G401 (cell line): ENCODE measurements at regions not wholly inside any gene's neighbourhood (a gene's known extent, or its start where the extent isn't known, plus 50 kb on each side); places are given as distances from the start of the nearest gene placed in this dataset.
"Not testable (repeated sequence)": the region's sequence is repeated elsewhere in the genome, so short reads cannot be mapped to it uniquely, and the experiment has no call there.

Experiments used
- DNase-seq: peaks from one replicate; pipeline ENCODE4 v3.0.0-alpha.2; 2015; ENCODE audit warnings: low spot score
- in situ Hi-C: cut with HindIII; loops from 2 replicates; pipeline ENCODE4 v1.10.0; 2016; ENCODE audit warnings: low sequenced_read_pairs, mixed read lengths

DNA sequence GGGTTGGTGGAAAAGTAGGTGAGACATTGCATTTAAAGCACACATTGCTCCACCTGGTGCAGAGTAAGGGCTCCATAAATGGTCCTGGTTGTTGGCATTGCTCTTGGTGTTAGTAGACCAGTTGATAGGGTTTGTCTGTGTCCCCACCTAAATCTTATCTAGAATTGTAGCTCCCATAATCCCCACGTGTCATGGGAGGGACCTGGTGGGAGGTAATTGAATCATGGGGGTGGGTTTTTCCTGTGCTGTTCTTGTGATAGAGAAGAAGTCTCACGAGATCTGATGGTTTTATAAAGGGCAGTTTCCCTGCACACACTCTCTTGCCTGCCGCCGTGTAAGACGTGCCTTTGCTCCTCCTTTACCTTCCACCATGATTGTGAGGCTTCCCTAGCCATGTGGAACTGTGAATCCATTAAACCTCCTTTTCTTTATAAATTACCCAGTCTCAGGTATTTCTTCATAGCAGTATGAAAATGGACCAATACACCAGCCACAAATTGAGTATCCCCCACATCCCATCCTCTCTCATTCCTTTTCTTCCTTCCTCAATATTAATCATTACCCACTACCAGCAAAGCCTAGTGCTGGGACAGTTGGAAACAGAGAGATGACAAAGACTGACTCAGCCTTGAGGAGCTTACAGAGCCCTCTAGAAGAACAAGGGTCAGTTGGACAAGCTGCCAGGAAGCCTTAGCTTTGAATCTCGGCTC lies 285.9 kb upstream of the CRY1 start:
- in situ Hi-C loops, DNase-seq: not testable (repeated sequence)

GRCh38 chr12:107379852-107380567 lies 286.7 kb upstream of the CRY1 start:
- in situ Hi-C loops = no loop called here
- no peak for DNase-seq

GRCh38 chr12:107384645-107385044 lies 291.3 kb upstream of the CRY1 start:
- in situ Hi-C loops = no loop called here
- no peak for DNase-seq

DNA sequence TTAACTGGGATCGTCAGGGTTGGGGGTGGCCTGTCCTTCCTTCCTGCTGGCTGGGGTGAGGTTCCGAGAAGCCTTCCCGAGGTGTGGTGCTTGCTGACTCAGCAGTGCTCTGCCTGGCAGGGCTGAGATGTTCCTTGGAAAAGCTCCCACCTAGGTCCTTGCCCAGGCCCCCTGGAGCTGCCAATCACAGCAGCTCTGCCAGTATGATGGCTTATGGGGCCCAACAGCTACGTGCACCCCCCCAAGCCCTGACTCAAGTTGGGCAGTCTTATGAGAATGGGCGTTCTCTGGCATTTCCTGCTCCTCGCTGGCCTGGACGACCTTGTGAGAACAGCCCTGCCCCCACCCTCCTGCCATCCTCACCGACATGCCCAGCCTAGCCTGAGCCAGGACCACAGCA lies 292.2 kb upstream of the CRY1 start:
- DNase-seq = no peak
- in situ Hi-C loops = no loop called here

DNA sequence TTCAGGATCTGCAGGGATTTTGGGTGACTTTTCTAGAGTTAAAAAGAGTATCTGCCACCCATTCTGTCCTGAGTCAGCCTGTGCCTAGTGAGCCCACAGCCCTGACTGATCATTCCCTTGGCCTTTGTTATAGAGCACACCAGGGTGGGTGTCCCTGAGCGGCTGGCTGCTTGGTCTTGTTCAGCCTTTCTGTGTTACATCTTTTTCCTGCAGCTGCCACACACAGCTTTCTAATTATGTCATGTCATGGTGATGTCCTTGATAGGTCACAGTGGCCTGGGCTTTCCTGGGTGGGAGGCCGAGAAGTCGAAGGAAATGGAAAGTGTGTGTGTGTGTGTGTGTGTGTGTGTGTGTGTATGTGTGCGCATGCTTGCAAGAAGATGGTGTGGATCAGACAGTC lies 293.2 kb upstream of the CRY1 start:
- DNase-seq = no peak
- in situ Hi-C loops = no loop called here

DNA sequence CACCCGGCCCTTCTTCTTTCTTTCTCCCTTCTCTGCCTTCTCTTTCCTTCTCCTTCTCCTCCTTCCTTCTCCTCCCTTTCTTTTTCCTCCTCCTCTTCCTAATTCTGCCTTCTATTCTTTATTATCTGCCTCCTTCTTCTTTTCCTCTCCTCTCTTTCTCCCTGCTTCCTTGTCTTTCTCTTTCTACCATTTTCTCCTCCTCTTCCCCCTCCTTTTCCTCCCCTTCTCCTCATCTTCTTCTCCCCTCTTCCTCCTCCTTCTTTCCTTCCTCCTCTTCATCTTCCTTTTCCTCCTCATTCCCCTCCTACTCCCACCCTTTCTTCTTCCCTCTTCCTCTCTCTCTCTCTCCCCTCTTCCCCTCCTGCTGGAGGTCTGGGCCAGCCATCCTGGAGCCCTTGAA lies 294.9 kb upstream of the CRY1 start:
- in situ Hi-C loops = no loop called here
- no peak for DNase-seq

DNA sequence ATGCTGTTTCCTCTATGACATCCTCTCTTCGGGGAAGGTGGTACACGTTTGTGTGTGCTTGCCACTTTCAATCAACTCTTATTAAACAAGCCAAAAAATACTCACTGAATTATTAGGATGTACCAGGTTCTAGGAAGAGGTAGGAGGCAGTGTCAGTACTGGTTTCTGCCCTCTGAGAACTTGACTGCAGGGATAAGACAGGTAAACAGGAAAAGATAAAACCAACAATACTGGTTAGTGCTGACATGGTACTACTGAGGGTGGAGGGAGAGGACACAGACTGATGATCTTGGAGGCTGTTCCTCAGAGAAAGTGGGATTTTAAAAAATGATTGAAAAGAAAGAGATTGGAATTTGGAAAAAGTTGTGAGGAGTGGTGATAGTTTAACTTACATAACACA lies 295.2 kb upstream of the PWP1 start:
- in situ Hi-C loops = no loop called here
- no peak for DNase-seq

GRCh38 chr12:107393043-107393717 lies 292.4 kb upstream of the PWP1 start:
- in situ Hi-C loops = no loop called here
- DNase-seq = no peak

DNA sequence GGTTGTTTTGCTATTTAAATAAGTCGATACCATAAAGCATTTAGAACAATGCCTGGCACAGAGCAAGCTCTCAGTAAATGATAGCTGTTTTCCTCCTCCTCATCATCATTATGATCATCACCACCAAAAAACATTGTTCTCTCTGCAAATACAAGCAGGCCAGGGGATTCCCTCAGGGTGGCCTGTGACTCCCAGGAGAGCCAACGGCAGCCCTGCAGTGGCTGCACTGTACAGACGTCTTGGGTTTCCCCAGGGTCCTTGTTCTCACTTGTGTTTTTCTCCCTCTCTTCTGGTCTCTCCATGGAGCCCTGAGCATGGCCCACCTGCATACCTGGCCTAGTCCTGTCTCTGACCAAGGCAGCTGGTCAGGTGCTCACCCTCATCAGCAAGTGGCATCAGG lies 290.9 kb upstream of the PWP1 start:
- no peak for DNase-seq
- in situ Hi-C loops = no loop called here

DNA sequence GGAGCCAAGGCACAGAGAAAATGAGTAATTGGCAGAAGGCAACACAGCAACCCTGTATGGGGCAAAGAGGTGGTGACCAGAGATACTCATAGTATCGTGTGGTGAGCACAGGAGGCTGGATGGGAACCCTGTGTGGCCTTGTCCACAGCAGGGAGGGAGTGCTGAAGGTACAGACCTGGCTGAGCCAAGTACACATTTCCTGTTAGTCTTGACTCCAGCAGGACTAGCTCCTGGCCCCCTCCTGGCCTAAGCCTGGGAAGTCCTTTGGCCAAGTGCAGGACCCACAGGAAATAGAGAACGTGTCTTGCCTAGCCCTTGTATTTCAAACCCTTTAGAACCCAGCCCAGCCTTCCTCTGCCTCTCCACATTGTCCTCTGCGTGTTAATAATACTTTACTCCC lies 289.8 kb upstream of the PWP1 start:
- no peak for DNase-seq

DNA sequence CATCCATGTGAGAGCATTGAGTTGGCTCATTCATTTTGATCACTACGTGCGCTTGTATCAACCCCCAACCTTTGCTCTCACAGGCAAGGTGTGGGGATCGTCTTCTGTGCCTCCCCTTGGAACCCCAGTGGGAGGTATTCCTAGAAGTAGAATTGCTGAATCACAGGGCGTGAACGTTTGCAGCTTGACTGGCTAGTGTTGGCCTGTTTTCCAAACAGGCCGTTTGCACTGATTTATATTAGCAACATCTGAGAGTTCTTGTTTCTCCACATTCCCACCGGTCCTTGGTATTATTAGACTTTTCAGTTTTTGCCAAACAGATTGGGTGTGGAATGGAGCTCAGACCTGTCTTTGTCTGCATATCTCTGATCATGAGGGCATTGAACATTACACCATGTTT lies 288.6 kb upstream of the PWP1 start:
- in situ Hi-C loops = no loop called here
- DNase-seq = no peak

More for the DNA sequence above, 289.8 kb upstream of the PWP1 start:
- in situ Hi-C loops = no loop called here

DNA sequence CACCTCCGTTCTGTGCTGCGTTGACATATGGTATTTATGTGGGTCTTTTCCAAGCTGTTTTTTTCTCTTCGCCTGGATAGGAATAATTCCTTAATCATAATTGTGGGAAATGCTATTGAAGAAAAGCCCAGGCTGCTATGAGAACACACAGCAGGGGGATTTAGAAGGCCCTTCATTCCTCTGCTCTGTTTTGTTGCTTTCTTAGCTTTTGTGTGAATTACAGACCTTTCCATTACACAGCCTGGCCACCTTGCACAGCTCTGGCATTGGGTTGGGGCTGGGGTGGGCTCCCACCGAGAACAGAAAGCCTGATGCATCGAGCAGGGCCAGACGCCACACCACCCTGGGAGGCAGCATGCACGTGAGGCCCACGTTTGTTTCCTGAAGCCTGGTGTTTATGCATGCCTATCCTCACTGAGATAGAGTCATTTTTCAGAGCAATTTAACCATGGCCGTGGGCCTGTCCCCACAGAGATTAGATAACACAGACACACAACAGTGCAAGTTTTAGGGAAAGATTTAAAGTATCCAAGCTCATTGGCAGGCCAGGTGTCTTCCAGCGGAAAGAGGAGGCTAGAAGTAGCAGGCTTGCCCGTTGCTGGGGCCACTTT lies 287.6 kb upstream of the PWP1 start:
- DNase-seq = no peak
- in situ Hi-C loops = no loop called here

DNA sequence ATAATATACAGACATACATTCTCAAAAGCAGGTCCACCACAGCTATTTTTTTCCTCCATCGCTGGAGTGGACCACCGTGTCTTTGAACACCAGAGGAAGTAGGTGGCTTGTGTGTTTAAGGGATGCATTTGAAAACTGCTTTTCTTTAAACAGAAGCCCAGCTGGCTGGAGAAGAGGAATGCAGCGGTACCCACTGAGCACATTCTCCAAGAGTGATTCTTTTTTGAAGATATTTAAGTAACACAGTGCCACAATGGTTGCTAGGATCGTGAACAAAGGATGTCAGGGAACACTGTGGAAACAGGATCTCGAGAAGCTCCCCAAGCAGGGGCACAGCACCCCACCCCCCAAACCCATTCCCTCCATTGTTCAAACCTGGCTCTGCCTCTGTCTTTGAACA lies 286.6 kb upstream of the PWP1 start:
- DNase-seq = no peak

GRCh38 chr12:107400686-107401447 lies 284.7 kb upstream of the PWP1 start:
- no peak for DNase-seq
- in situ Hi-C loops = no loop called here

More for the DNA sequence above, 286.6 kb upstream of the PWP1 start:
- in situ Hi-C loops = no loop called here

GRCh38 chr12:107402041-107403022 lies 283.3 kb upstream of the PWP1 start:
- in situ Hi-C loops = no loop called here

GRCh38 chr12:107404981-107405380 lies 280.6 kb upstream of the PWP1 start:
- in situ Hi-C loops = no loop called here
- DNase-seq = peak; percentile 23

More at GRCh38 chr12:107402041-107403022, 283.3 kb upstream of the PWP1 start:
- peak; percentile 47 for DNase-seq

- in situ Hi-C loops = no loop called here
- peak; percentile 80 for DNase-seq
These were observed 280.2 kb upstream of the PWP1 start for GRCh38 chr12:107405436-107405835.

- no peak for DNase-seq
These were observed 278.7 kb upstream of the PWP1 start for GRCh38 chr12:107406932-107407331.

More at GRCh38 chr12:107406932-107407331, 278.7 kb upstream of the PWP1 start:
- in situ Hi-C loops = no loop called here
